ENCODE measurements at regions not wholly inside any gene's neighbourhood (a gene's known extent, or its start where the extent isn't known, plus 50 kb on each side); places are given as distances from the start of the nearest gene placed in this dataset.

GRCh38 chr12:123100882-123101281, 50.0 kb downstream of the PITPNM2 start:
- DNase-seq (ENCODE audit: low read depth) = no peak

DNA sequence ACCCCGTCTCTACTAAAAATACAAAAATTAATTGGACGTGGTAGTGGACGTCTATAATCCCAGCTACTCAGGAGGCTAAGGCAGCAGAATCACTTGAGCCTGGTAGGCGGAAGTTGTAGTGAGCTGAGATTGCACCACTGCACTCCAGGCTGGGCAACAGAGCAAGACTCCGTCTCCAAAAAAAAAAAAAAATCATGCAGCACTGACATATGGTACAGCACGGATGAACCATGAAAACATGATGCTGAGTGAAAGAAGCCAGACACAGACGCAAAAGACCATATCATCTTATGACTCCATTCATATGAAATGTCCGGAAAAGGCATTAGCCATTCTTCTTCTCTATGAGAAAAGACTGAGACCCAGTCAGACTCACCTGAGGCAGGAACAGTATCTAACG, 50.4 kb downstream of the PITPNM2 start:
- no peak for DNase-seq (ENCODE audit: low read depth)

DNA sequence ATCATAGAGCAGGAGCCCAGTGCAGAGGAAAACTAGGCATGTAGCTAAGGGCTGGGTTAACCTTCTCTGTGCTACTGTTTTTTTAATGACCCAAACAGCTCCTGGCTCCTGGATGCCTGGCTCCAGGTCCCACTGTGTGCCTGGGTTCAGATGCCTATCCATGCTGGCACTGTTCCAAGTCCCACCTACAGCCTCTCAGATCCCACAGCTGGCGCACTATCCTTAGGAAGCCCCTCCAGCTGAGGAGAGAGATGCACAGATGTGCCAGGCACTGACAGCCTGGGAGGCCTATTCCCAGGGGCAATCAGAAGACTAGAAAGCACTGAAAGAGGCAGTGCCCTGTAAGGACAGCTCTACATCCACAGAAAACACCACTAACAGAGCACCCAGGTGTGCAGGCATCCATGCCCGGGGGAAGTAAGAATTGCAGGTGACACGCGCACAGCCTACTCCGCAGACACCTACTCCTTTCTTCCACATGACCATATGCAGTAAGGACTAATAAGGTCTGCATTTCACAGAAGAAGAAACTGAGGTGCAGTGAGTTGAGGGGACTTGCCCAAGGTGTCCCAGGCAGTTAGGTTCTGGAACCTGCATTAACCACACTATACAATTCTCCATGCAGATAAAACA, 51.2 kb downstream of the PITPNM2 start:
- DNase-seq (ENCODE audit: low read depth) = no peak

DNA sequence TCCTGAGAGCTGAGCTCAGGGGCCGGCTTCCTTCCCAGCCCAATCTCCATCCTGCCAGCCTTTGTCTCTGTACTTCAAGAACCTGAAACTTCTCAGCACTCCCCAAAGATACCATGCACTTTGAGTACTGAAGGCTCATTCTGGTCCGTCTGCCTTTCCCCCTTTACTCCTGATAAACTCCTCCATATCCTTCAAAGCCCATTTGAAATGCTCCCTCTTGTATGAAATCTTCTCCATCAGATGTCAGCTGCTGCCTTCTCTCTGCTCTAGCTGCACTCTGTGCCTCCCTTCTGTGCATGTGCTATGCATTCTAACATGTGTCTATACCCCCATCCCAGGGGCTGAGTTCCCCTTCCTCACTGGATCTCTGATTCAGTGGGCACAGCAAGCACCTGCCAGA, 52.1 kb downstream of the PITPNM2 start:
- DNase-seq (ENCODE audit: low read depth) = no peak

DNA sequence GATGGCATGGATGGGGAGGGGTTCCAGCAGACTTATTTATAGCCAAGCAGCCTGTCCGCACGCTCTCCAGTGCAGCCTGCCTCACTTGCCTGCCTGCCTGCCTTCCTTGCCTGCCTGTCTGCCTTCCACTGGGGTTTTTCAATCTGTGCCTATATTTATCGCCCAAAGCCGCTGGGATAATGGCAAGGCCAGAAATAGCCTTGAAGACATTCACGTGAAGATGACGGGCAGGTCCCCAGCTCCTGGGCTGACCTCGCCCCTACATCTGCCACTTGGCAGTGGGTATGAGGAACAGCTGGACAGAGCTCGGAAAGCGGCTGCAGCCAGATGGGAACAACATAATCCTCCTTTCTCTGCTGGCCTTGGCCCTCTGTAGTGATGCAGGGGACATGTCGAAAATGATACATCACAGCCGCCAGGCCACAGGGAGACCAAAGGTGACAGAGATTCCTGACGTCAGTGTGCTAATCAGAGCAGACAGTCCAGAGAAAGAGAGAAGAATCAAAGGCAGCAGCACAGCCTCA, 53.3 kb downstream of the PITPNM2 start:
- DNase-seq (ENCODE audit: low read depth) = no peak

DNA sequence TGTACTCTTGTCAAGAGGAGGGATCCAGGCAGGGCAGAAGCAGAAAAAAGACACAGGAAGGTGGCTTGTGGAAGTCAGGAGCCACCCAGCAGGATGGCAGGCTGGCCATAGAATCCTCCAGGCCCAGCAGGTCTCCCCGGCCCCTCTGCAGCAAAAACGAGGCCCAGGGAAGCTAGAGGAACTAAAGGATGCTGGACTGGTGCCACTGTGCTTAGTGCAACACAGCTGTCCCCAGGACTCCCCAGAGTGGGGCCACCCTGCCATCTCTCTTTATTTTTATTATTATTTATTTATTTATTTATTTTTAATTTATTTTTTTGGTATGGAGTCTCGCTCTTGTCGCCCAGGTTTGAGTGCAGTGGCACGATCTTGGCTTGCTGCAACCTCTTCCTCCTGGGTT, 54.1 kb downstream of the PITPNM2 start:
- DNase-seq (ENCODE audit: low read depth) = no peak

GRCh38 chr12:123096182-123096581, 54.7 kb downstream of the PITPNM2 start:
- DNase-seq (ENCODE audit: low read depth) = no peak

- no peak for DNase-seq (ENCODE audit: low read depth)
Measured at GRCh38 chr12:123095078-123095881, 55.6 kb downstream of the PITPNM2 start.

GRCh38 chr12:123094349-123095077, 56.4 kb downstream of the PITPNM2 start:
- DNase-seq (ENCODE audit: low read depth) = no peak

DNA sequence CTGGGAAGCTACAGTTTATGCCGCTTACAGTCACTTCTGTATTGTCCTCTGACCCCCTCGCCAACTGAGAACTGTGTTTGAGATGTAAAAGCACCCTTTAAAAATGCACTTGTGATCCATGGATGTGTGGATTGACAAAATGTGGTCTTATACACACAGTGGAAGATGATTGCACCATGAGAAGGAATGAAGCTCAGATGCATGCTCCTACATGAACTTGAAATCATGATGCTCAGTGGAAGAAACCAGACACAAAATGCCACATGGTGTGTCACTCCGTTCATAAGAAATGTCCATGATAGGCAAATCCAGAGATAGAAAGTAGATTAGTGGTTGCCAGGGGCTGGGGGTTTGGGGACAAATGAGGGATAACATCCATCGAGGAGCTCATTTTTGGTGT, 58.0 kb downstream of the PITPNM2 start:
- no peak for DNase-seq (ENCODE audit: low read depth)

DNA sequence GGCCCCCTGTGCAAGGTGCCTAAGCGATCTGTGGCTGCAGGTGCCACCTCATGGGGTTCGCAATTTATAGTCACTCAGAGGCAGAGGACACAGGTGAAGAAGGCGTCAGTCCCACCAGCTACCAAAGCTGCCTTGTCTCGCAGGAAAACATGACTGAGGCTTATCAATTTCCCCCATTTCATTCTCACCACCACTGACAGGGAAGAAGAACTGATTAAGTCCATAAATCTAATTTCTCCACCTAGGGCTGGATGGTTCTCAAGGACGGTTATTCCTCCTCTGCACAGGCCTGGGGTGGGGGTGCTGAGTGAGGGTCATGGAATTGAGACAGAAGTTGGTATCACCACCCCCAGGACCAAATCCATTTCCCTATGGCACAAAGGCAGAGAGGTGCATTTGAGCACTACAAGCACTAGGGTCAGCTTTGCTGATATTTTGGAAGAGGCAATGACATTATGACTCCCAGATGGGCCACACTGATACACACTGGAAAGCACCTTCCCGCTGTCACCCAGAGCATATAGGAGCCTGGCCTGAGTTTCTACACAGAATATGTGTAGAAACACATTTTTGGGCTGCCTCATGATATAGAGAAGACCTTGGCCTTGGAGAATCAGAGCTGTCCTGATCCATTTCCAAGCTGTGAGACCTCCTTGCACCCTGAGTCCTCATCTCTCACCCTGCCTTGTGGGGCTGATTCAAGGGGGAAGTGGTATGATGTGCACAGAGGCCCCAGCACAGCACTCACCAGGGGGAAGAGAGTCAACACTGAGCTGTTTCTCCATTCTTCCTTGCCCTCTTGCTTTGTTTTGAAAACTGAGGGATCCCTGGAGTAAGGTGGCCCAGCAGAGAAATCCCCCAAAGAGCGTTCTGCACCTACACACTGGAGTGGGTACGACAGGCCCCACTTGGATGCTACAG, 59.4 kb downstream of the PITPNM2 start:
- no peak for DNase-seq (ENCODE audit: low read depth)

GRCh38 chr12:123089631-123090353, 61.1 kb downstream of the PITPNM2 start:
- no peak for DNase-seq (ENCODE audit: low read depth)

GRCh38 chr12:123089140-123089539, 61.8 kb downstream of the PITPNM2 start:
- DNase-seq (ENCODE audit: low read depth) = no peak

DNA sequence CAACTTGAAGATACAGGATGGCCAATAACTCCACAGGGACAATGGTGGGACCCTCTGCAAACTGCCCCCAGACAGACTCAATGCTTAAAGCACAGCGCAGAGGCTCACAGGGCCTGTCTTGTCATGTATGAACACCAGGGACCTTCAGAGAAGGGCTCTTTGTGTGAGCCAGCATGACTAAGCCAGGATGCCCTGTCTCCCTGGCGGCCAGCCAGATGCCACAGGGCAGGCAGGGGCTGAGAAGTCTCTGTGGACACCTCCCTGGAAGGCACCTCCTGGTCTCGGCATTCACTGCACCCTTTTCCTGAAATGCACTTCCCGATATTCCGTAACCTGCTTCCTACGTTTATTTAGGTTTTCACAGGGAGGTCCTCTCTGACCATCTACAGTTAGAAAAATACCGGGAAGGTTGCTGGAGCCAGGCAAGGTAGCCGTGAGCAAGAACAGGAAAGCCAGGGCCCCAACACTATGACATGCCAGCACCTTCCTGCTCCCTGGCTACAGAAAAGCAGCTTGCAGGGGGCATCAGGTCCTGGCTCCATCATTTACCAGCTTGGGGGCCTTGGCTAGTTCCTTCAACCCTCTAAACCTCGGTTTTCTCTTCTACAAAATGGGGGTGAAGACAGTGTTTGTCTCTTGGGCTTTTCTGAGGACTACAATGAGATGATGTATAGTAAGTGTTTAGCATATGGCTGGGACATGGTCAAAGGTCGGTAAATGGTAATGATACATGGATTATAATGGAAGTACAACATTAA, 65.0 kb downstream of the PITPNM2 start:
- no peak for DNase-seq (ENCODE audit: low read depth)

GRCh38 chr12:123085066-123085465, 65.8 kb downstream of the PITPNM2 start:
- no peak for DNase-seq (ENCODE audit: low read depth)

DNA sequence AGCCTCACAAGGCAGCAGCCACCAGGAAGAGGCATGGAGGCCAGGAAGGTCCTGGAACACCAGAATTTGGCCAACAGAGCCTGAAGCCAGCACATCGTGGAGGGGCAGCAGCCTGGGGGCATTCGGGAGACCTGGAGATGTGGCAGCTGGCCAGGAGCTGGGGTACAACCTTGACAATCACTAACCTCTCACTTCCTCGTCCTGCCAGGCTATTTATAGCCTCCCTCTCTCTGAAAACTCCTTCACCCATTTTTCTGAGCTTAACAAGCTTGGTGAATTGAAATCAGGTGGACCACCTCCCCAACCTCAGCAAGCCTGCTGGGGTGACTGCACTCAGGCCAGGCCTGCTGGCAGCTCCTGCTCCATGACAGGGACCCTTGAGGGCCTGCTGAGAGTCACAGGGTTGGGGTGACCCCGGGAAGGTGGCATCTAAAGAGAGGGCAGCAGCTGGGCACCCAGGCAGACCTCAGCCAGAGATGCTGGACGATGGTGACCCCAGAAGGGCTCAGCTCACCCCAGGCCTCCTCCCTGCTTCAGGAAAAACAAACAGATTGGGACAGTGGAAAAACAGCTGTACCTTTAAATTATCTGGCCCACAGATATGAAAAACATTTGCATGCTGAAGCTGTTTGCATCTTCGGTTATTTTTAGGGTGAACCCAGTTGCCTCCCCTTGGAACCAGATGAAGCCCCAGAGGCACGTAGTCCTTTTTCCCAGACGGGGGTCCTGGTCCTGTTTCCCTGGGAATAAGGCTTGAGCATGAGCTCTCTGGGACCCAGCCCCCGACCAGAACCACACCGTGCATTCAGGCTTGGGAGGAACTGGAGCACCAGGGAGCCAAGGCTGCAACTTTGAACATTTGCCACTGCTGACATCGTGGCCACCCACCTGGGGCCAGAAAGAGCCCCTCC, 67.0 kb downstream of the PITPNM2 start:
- DNase-seq (ENCODE audit: low read depth) = no peak

DNA sequence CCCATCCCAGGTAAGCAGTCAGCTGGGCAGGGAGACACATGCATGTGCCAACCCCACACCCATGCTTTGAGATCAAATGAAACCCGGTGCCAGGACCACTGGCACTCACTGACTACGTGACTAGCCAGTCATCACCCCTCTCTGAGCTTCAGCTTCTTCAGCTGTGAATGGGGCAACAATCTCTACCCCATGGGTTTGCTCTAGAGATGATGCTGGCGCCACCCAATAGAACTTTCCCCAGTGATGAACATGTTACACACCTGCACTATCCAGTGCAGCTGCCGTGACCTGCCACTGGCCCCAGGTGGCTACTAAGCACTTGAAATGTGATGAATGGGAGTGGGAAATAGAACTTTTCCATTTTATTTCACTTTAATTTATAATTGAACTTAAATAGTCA, 70.3 kb downstream of the PITPNM2 start:
- DNase-seq (ENCODE audit: low read depth) = no peak

GRCh38 chr12:123078531-123079155, 72.2 kb downstream of the PITPNM2 start:
- no peak for DNase-seq (ENCODE audit: low read depth)

GRCh38 chr12:123078120-123078465, 72.8 kb downstream of the PITPNM2 start:
- DNase-seq (ENCODE audit: low read depth) = no peak
